DOHH2 (cell line): ENCODE measurements at regions not wholly inside any gene's neighbourhood (a gene's known extent, or its start where the extent isn't known, plus 50 kb on each side); places are given as distances from the start of the nearest gene placed in this dataset.

ENCODE experiments used
- CTCF ChIP-seq: fragments of 200-600 bp; sonication (generic); IDR thresholded peaks from one replicate; pipeline ENCODE4 v1.5.1; 2014; ENCODE audit warnings: antibody characterized with exemption, mild to moderate bottlenecking, low read depth, low read length; ENCODE audit not compliant: poor library complexity, severe bottlenecking
- EZH2phosphoT487 ChIP-seq: fragments of 200-600 bp; sonication (generic); IDR thresholded peaks from 2 replicates; pipeline ENCODE4 v1.6.1; 2017; ENCODE audit warnings: borderline replicate concordance, mild to moderate bottlenecking, antibody characterized with exemption, low read length, moderate library complexity, mixed read lengths

GRCh38 chr2:104757056-104757455, 96.9 kb upstream of the POU3F3 start:
- no peak for TF ChIP-seq CTCF
- no peak for TF ChIP-seq EZH2phosphoT487
